Psoas muscle (tissue), 7 donors: ENCODE measurements at regions not wholly inside any gene's neighbourhood (a gene's known extent, or its start where the extent isn't known, plus 50 kb on each side); places are given as distances from the start of the nearest gene placed in this dataset.
A peak's percentile ranks its signal among the peaks of the same experiment; 100 is the strongest.

Source experiments
- ATAC-seq, 4 donors: fragments of 200-7000 bp; cut with Tn5 transposase; one replicate each; pipeline ENCODE4 v1.9.1; 2020; ENCODE audit warnings: moderate library complexity in 3 of 4, mild to moderate bottlenecking in 2 of 4
- DNase-seq, 2 donors: peaks; one replicate each; pipeline ENCODE4 v3.0.0-alpha.2; 2020
- H3K27ac ChIP-seq: fragments of 200-600 bp; one replicate; pipeline ENCODE4 v1.8.0; 2022
- H3K27me3 ChIP-seq, 3 donors: fragments of 200-600 bp in 1 of 3; one replicate each; pipeline versions ENCODE4 v1.6.1 to v1.8.0; 2013 to 2022; ENCODE audit warnings: low read length in 2 of 3, mild to moderate bottlenecking in 2 of 3, moderate library complexity in 1 of 3; ENCODE audit not compliant: insufficient read depth in 3 of 3
- H3K36me3 ChIP-seq, 2 donors: fragments of 200-600 bp in 1 of 2; one replicate each; pipeline versions ENCODE4 v1.6.1 to v1.8.0; 2013 to 2022; ENCODE audit warnings: low read depth in 1 of 2, mild to moderate bottlenecking in 1 of 2, moderate library complexity in 1 of 2; ENCODE audit not compliant: insufficient read depth in 1 of 2
- H3K4me1 ChIP-seq: fragments of 200-600 bp; one replicate; pipeline ENCODE4 v1.8.0; 2022
- H3K4me3 ChIP-seq: fragments of 200-600 bp; one replicate; pipeline ENCODE4 v1.8.0; 2022; ENCODE audit warnings: mild to moderate bottlenecking
- H3K9me3 ChIP-seq: fragments of 200-600 bp; one replicate; pipeline ENCODE4 v1.8.0; 2022
- CTCF ChIP-seq: fragments of 200-600 bp; IDR thresholded peaks from one replicate; pipeline ENCODE4 v1.8.0; 2022; ENCODE audit warnings: antibody characterized with exemption
- WGBS, 3 donors: extraction: QIAGEN DNeasy Blood & Tissue Kit; methylation state at CpG; one replicate each; pipeline versions ENCODE4 v1.1.6 to v1.1.7; 2013; 5-methylcytosine and 5-hydroxymethylcytosine counted together
- intact Hi-C, 2 donors: fragments of 100-400 bp; cut with DNase I; formaldehyde crosslinking; loops; one replicate each; pipeline versions ENCODE4 v1.11.0 to v1.14.2; 2022
- donor health status: healthy with polysubstance abuse.
- donor health status: DM: no; HTN: no; CAD: no; lungs with moderate emphysema.
- donor health status: Bipolar disorder and iron deficiency.
- donor health status: healthy.
- donor health status: DM: yes; HTN: yes; CAD: no.
- donor health status: DM: no; HTN: no; CAD: no.
- donor health status: DM: yes; HTN: yes; CAD: no.

GRCh38 chr1:56404561-56405030 lies 174.8 kb downstream of the PLPP3 start:
- intact Hi-C loops = loop anchor here in 1 of 2 donors (5.0 kb wide), 1 partner anchor 173 kb away; the partner anchor contains the start of gene PLPP3
- Histone ChIP-seq H3K4me1 (no peaks in the 10 kb centered on the region), H3K27ac (peak overlapping the region; percentile 0), H3K4me3 (no peak overlapping the region), H3K9me3 (no peaks in the 10 kb centered on the region), H3K36me3 (no peaks in the 10 kb centered on the region), H3K27me3 (no peaks in the 10 kb centered on the region)
- ATAC-seq = peak; percentile 27 to 64 (median 50)
- TF ChIP-seq CTCF = no peak
- peak; percentile 23 to 73 for DNase-seq
- 63 to 69% (median 63%) methylated on average over 7 of the region's 7 CpGs for WGBS, 3 donors

- intact Hi-C loops = no loop called here
- H3K9me3 ChIP-seq = no peaks in the 10 kb centered on the region
- peak overlapping the region; percentile 0 for H3K27ac ChIP-seq
- no peak for TF ChIP-seq CTCF
- H3K4me3 ChIP-seq = no peak overlapping the region
- no peaks in the 10 kb centered on the region for H3K4me1 ChIP-seq
- H3K36me3 ChIP-seq = no peaks in the 10 kb centered on the region
- DNase-seq (no peak), ATAC-seq (no peak)
- WGBS, 3 donors = 59 to 78% (median 68%) methylated on average over 4 of the region's 4 CpGs
- H3K27me3 ChIP-seq = no peaks in the 10 kb centered on the region
Observed at GRCh38 chr1:56404066-56404465, 175.3 kb downstream of the PLPP3 start.

GRCh38 chr1:56403321-56403720 lies 176.0 kb downstream of the PLPP3 start:
- Histone ChIP-seq H3K4me3 (no peak overlapping the region), H3K4me1 (no peaks in the 10 kb centered on the region), H3K27me3 (no peaks in the 10 kb centered on the region), H3K9me3 (no peaks in the 10 kb centered on the region), H3K36me3 (no peaks in the 10 kb centered on the region), H3K27ac (no peak overlapping the region)
- no peak for DNase-seq
- no peak for ATAC-seq
- WGBS, 3 donors = 72 to 96% (median 94%) methylated on average over 4 of the region's 4 CpGs
- TF ChIP-seq CTCF = no peak
- intact Hi-C loops = no loop called here

- TF ChIP-seq CTCF = no peak
- H3K27me3 ChIP-seq = no peaks in the 10 kb centered on the region
- H3K4me3 ChIP-seq = no peak overlapping the region
- no peaks in the 10 kb centered on the region for H3K36me3 ChIP-seq
- intact Hi-C loops = no loop called here
- 87 to 99% (median 97%) methylated on average over 1 of the region's 1 CpG for WGBS, 3 donors
- no peak for ATAC-seq
- H3K9me3 ChIP-seq = no peaks in the 10 kb centered on the region
- H3K27ac ChIP-seq = no peak overlapping the region
- no peak for DNase-seq
- H3K4me1 ChIP-seq = no peaks in the 10 kb centered on the region
Observed at GRCh38 chr1:56401191-56401590, 178.2 kb downstream of the PLPP3 start.

GRCh38 chr1:56400526-56400925 lies 178.8 kb downstream of the PLPP3 start:
- intact Hi-C loops = no loop called here
- Histone ChIP-seq H3K27me3 (no peaks in the 10 kb centered on the region), H3K4me3 (no peak overlapping the region), H3K9me3 (no peaks in the 10 kb centered on the region), H3K36me3 (no peaks in the 10 kb centered on the region), H3K4me1 (no peaks in the 10 kb centered on the region), H3K27ac (no peak overlapping the region)
- no peak for ATAC-seq
- no peak for DNase-seq
- no peak for TF ChIP-seq CTCF
